OCI-LY1 (cell line): ENCODE measurements at regions not wholly inside any gene's neighbourhood (a gene's known extent, or its start where the extent isn't known, plus 50 kb on each side); places are given as distances from the start of the nearest gene placed in this dataset.

Source experiments
- H2AFZ ChIP-seq: fragments of 200-600 bp; sonication (generic), shearing (Covaris generic); 2 replicates; pipeline ENCODE4 v1.6.0; 2014; ENCODE audit warnings: antibody characterized with exemption, mild to moderate bottlenecking, low read length
- H3F3A ChIP-seq: fragments of 200-600 bp; sonication (generic), shearing (Covaris generic); 2 replicates; pipeline ENCODE4 v1.6.0; 2014; ENCODE audit warnings: mild to moderate bottlenecking, antibody characterized with exemption, low read length, moderate library complexity; ENCODE audit not compliant: insufficient read depth
- H3K27ac ChIP-seq: fragments of 200-600 bp; sonication (generic); 2 replicates; pipeline ENCODE4 v1.5.1; 2014; ENCODE audit warnings: low read length, mixed run types, mild to moderate bottlenecking, low read depth; ENCODE audit not compliant: poor library complexity, severe bottlenecking
- H3K27me3 ChIP-seq: fragments of 200-600 bp; sonication (generic); 2 replicates; pipeline ENCODE4 v1.6.0; 2014; ENCODE audit warnings: antibody characterized with exemption, mild to moderate bottlenecking, low read length, moderate library complexity; ENCODE audit not compliant: insufficient read depth
- H3K36me3 ChIP-seq: fragments of 200-600 bp; sonication (generic); 2 replicates; pipeline ENCODE4 v1.6.1; 2014; ENCODE audit warnings: mild to moderate bottlenecking, antibody characterized with exemption, low read length, moderate library complexity, mixed read lengths; ENCODE audit not compliant: insufficient read depth
- H3K4me1 ChIP-seq: fragments of 200-600 bp; sonication (generic); 2 replicates; pipeline ENCODE4 v1.5.1; 2014; ENCODE audit warnings: mild to moderate bottlenecking, low read length, moderate library complexity; ENCODE audit not compliant: insufficient read depth, severe bottlenecking
- H3K4me2 ChIP-seq: fragments of 200-600 bp; sonication (generic), shearing (Covaris generic); 2 replicates; pipeline ENCODE4 v1.6.1; 2014; ENCODE audit warnings: low read length
- H3K4me3 ChIP-seq: fragments of 200-600 bp; sonication (generic); 2 replicates; pipeline ENCODE4 v1.5.1; 2014; ENCODE audit warnings: low read length, low read depth, mild to moderate bottlenecking, mixed read lengths; ENCODE audit not compliant: poor library complexity, severe bottlenecking
- H3K79me2 ChIP-seq: fragments of 200-600 bp; shearing (Covaris generic); 2 replicates; pipeline ENCODE4 v1.6.1; 2016; ENCODE audit warnings: mixed run types, low read length, mixed read lengths; ENCODE audit not compliant: insufficient read depth
- H3K9ac ChIP-seq: fragments of 200-600 bp; sonication (generic), shearing (Covaris generic); 2 replicates; pipeline ENCODE4 v1.6.1; 2014; ENCODE audit warnings: mild to moderate bottlenecking, low read length, mixed read lengths
- H3K9me2 ChIP-seq: fragments of 200-600 bp; sonication (generic), shearing (Covaris generic); 2 replicates; pipeline ENCODE4 v1.6.1; 2014; ENCODE audit warnings: low read depth, mild to moderate bottlenecking, low read length, mixed read lengths
- H3K9me3 ChIP-seq: fragments of 200-600 bp; shearing (Covaris generic); 2 replicates; pipeline ENCODE4 v1.6.1; 2014; ENCODE audit warnings: low read length, mixed read lengths
- H4K20me1 ChIP-seq: fragments of 200-600 bp; sonication (generic), shearing (Covaris generic); 2 replicates; pipeline ENCODE4 v1.6.0; 2016; ENCODE audit warnings: mild to moderate bottlenecking, low read length; ENCODE audit not compliant: insufficient read depth
- EZH2 ChIP-seq: fragments of 200-600 bp; sonication (generic), shearing (Covaris generic); IDR thresholded peaks from 2 replicates; pipeline ENCODE4 v1.8.0; 2017; ENCODE audit warnings: borderline replicate concordance, mixed run types, mild to moderate bottlenecking, antibody characterized with exemption, low read length, moderate library complexity, mixed read lengths
- TF ChIP-seq, protein P1 (sequence below): fragments of 200-600 bp; sonication (generic), shearing (Covaris generic); IDR thresholded peaks from 2 replicates; pipeline ENCODE4 v1.5.1; 2017; ENCODE audit warnings: mild to moderate bottlenecking, antibody characterized with exemption, low read length, moderate library complexity, mixed read lengths

DNA sequence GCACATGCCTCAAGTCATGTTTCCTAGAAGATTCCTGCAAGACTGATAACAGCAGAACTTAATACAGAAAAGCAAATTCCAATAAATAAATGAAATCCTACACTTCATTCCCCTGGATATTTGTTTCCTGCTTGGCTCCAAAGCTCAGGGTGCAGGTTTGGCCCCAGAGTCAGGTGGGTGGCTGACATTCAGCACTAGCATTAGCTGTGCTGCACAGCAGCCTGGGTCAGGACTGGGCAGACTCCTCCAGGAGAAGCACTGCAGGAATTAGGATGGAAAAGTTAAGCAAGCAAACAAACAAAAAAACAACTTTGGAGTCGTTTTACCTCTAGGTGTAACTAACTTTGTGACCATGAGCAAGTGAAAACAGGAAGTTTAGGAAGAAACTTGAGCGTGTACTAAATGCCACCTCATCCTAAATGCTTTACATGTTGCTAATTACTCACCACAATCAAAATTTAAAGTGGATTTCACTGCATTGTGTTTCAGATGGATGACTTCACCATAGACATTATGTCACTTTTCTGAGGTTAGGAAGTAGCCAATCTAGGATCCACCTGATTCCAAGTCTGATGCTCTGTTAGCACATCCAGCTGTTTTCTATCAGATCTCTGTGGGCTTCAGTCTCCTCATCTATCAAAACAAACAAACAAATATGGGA, 239.4 kb downstream of the C7orf25 start:
- Histone ChIP-seq H3K4me3 (no peak overlapping the region), H3K79me2 (no peaks in the 10 kb centered on the region), H3K9me3 (peaks cover 2% of the 10 kb centered on the region; the same call in 1 of the 2 replicates), H3K27me3 (no peaks in the 10 kb centered on the region), H3K4me1 (no peaks in the 10 kb centered on the region), H3K9me2 (no peaks in the 10 kb centered on the region), H2AFZ (no peak overlapping the region), H3F3A (no peaks in the 10 kb centered on the region), H3K9ac (no peak overlapping the region), H3K36me3 (no peaks in the 10 kb centered on the region), H3K4me2 (no peak overlapping the region), H3K27ac (no peak overlapping the region), H4K20me1 (no peaks in the 10 kb centered on the region)
- no peak for TF ChIP-seq EZH2
- TF ChIP-seq, protein P1, sequence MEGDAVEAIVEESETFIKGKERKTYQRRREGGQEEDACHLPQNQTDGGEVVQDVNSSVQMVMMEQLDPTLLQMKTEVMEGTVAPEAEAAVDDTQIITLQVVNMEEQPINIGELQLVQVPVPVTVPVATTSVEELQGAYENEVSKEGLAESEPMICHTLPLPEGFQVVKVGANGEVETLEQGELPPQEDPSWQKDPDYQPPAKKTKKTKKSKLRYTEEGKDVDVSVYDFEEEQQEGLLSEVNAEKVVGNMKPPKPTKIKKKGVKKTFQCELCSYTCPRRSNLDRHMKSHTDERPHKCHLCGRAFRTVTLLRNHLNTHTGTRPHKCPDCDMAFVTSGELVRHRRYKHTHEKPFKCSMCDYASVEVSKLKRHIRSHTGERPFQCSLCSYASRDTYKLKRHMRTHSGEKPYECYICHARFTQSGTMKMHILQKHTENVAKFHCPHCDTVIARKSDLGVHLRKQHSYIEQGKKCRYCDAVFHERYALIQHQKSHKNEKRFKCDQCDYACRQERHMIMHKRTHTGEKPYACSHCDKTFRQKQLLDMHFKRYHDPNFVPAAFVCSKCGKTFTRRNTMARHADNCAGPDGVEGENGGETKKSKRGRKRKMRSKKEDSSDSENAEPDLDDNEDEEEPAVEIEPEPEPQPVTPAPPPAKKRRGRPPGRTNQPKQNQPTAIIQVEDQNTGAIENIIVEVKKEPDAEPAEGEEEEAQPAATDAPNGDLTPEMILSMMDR, result no peak

DNA sequence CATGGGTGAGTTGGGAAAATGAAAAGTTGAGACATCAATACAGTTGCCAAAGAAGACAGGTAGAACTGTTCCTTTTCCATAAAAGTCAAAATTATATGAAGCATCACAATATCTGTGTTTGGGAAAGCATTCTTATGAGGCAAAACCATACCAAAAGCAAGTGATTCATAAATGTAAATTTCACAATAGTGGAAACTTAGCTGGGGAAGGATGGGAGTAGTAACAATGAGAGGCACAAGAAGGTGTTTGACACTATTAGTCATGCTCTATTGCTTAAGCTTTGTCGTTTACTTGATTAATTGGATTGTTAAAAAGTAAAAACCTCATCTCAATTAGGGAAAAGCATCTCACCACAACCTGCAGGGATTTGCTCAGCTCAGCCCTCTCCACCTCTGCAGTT, 240.2 kb downstream of the C7orf25 start:
- Histone ChIP-seq H3K4me1 (no peaks in the 10 kb centered on the region), H4K20me1 (no peaks in the 10 kb centered on the region), H3K9ac (no peak overlapping the region)

DNA sequence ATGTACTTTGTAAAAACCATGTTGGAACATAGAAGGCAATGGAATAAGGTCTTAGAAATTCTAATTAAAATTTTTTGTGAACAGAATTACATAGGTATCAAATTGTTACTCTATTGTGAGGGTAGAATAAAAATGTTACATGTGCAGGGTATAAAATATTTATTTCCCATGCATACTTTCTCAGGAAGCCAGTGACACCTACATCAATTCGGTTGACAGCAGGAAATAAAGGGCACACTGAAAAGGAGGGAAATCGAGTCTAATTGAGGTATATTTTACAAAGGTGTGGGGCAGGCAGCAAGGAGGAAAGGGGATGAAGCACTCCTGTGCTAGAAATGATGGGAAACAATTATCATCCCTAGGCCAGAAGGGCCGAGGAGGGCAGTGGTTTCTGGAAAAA, 244.9 kb downstream of the C7orf25 start:
- no peak overlapping the region for H3K4me2 ChIP-seq
- no peak overlapping the region for H3K27ac ChIP-seq
- TF ChIP-seq, protein P1, result no peak
- TF ChIP-seq EZH2, result no peak
- H3K9me2 ChIP-seq, result no peaks in the 10 kb centered on the region
- no peaks in the 10 kb centered on the region for H3K4me1 ChIP-seq
- peaks cover 11% of the 10 kb centered on the region; the same call in 1 of the 2 replicates for H3K9me3 ChIP-seq
- no peaks in the 10 kb centered on the region for H3F3A ChIP-seq
- H3K27me3 ChIP-seq, result no peaks in the 10 kb centered on the region
- H4K20me1 ChIP-seq, result no peaks in the 10 kb centered on the region
- H3K36me3 ChIP-seq, result no peaks in the 10 kb centered on the region
- H3K79me2 ChIP-seq, result no peaks in the 10 kb centered on the region
- H3K4me3 ChIP-seq, result no peak overlapping the region
- no peak overlapping the region for H2AFZ ChIP-seq
- no peak overlapping the region for H3K9ac ChIP-seq

More for the DNA sequence above, 240.2 kb downstream of the C7orf25 start:
- no peaks in the 10 kb centered on the region for H3K36me3 ChIP-seq
- TF ChIP-seq, protein P1, result no peak
- no peak for TF ChIP-seq EZH2
- no peak overlapping the region for H3K27ac ChIP-seq
- no peaks in the 10 kb centered on the region for H3K27me3 ChIP-seq
- H2AFZ ChIP-seq, result no peak overlapping the region
- no peak overlapping the region for H3K4me2 ChIP-seq
- H3F3A ChIP-seq, result no peaks in the 10 kb centered on the region
- no peaks in the 10 kb centered on the region for H3K79me2 ChIP-seq
- peaks cover 10% of the 10 kb centered on the region; the same call in 1 of the 2 replicates for H3K9me3 ChIP-seq
- no peak overlapping the region for H3K4me3 ChIP-seq
- H3K9me2 ChIP-seq, result no peaks in the 10 kb centered on the region
